Vagina (tissue), 2 donors: ENCODE measurements at regions not wholly inside any gene's neighbourhood (a gene's known extent, or its start where the extent isn't known, plus 50 kb on each side); places are given as distances from the start of the nearest gene placed in this dataset.

ENCODE experiments used
- DNase-seq, 2 donors: peaks; one replicate each; pipeline ENCODE4 v3.0.0-alpha.2; 2017; ENCODE audit errors: extremely low spot score in 2 of 2
- H3K27ac ChIP-seq: fragments of 200-600 bp; sonication (generic); one replicate; pipeline ENCODE4 v1.5.1; 2019
- H3K27me3 ChIP-seq: fragments of 200-600 bp; sonication (generic); one replicate; pipeline ENCODE4 v1.5.1; 2019
- H3K36me3 ChIP-seq, 2 donors: fragments of 200-600 bp; sonication (generic); one replicate each; pipeline ENCODE4 v1.5.1; 2017 to 2019
- H3K4me1 ChIP-seq: fragments of 200-600 bp; sonication (generic); one replicate; pipeline ENCODE4 v1.5.1; 2019
- H3K4me3 ChIP-seq, 2 donors: fragments of 200-600 bp; sonication (generic); 1 replicate in 1 of 2; 2 replicates in 1 of 2; pipeline ENCODE4 v1.5.1; 2016 to 2019
- H3K9me3 ChIP-seq: fragments of 200-600 bp; sonication (generic); one replicate; pipeline ENCODE4 v1.5.1; 2019
- POLR2A ChIP-seq, 2 donors: fragments of 450-650 bp; IDR thresholded peaks; one replicate each; pipeline ENCODE4 v1.6.1; 2017; ENCODE audit warnings: antibody characterized with exemption in 2 of 2, mild to moderate bottlenecking in 2 of 2, moderate library complexity in 2 of 2
- POLR2AphosphoS5 ChIP-seq, 2 donors: sonication (generic); formaldehyde crosslinking; IDR thresholded peaks; one replicate each; pipeline ENCODE4 v1.9.0; 2017; ENCODE audit warnings: antibody characterized with exemption in 2 of 2, mild to moderate bottlenecking in 2 of 2, low read depth in 1 of 2; ENCODE audit not compliant: insufficient read depth in 1 of 2
- intact Hi-C: fragments of 100-400 bp; cut with DNase I; formaldehyde crosslinking; loops from one replicate; pipeline ENCODE4 v1.15.1; 2023
- TF ChIP-seq, protein P1 (sequence below), 3 experiments: fragments of 450-650 bp in 2 of 3; fragments of 200-600 bp in 1 of 3; sonication (generic) in 1 of 3; IDR thresholded peaks; one replicate each; pipeline ENCODE4 v1.5.1; 2017 to 2019; ENCODE audit warnings: antibody characterized with exemption in 3 of 3, mild to moderate bottlenecking in 2 of 3, moderate library complexity in 2 of 3

DNA sequence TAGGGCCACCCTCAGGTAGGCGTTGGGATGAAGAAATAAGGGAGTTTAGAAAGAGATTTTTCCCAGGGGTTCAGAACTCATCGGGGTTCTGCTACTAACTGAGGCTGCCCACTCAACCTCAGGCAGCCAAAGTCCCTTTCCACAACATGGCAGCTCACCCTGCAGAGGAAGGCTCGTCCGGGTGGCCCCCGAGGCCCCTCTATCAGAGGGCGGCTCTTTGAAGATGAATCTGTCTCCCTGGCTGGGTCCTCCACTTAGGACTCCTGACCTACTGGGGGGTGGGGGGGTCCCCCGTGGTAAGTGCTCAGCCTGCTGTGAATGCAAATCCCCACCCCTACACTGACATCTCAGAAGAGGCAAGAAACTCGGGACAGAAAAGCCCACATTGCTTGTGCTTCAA lies 182.9 kb downstream of the SOD2 start:
- TF ChIP-seq, protein P1, sequence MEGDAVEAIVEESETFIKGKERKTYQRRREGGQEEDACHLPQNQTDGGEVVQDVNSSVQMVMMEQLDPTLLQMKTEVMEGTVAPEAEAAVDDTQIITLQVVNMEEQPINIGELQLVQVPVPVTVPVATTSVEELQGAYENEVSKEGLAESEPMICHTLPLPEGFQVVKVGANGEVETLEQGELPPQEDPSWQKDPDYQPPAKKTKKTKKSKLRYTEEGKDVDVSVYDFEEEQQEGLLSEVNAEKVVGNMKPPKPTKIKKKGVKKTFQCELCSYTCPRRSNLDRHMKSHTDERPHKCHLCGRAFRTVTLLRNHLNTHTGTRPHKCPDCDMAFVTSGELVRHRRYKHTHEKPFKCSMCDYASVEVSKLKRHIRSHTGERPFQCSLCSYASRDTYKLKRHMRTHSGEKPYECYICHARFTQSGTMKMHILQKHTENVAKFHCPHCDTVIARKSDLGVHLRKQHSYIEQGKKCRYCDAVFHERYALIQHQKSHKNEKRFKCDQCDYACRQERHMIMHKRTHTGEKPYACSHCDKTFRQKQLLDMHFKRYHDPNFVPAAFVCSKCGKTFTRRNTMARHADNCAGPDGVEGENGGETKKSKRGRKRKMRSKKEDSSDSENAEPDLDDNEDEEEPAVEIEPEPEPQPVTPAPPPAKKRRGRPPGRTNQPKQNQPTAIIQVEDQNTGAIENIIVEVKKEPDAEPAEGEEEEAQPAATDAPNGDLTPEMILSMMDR (IDR thresholded peaks at IDR 0.05): no peak
- TF ChIP-seq POLR2AphosphoS5 (IDR thresholded peaks at IDR 0.05; ENCODE audit: insufficient read depth in 1 of 2, low read depth in 1 of 2) (no peak), POLR2A (IDR thresholded peaks at IDR 0.05) (no peak)
- Histone ChIP-seq H3K4me3 (no peak overlapping the region), H3K27ac (no peak overlapping the region), H3K9me3 (no peaks in the 10 kb centered on the region), H3K36me3 (no peaks in the 10 kb centered on the region), H3K4me1 (no peaks in the 10 kb centered on the region), H3K27me3 (no peaks in the 10 kb centered on the region)
- intact Hi-C loops: no loop called here
- DNase-seq: no peak

DNA sequence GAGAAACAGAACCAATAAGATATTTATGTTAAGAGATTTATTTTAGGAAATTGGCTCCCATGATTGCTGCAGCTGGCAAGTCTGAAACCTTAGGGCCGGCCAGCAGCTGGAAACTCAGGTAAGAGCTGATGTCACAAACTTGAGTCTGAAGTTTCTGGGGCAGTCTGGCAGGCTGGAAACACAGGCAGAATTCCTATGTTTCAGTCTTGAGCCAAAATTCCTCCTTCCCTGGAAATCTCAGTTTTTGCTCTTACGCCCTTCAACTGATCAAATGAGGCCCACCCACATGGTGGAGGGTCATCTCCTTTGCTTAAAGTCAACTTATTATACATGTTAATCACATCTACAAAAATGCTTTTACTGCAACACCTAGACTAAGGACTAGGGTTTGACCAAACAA lies 184.1 kb downstream of the SOD2 start:
- no peaks in the 10 kb centered on the region for H3K27me3 ChIP-seq
- H3K9me3 ChIP-seq: no peaks in the 10 kb centered on the region
- no peaks in the 10 kb centered on the region for H3K4me1 ChIP-seq
- no peak overlapping the region for H3K4me3 ChIP-seq
- intact Hi-C loops: no loop called here
- no peak for DNase-seq
- no peaks in the 10 kb centered on the region for H3K36me3 ChIP-seq
- no peak overlapping the region for H3K27ac ChIP-seq
- TF ChIP-seq, protein P1 (IDR thresholded peaks at IDR 0.05): no peak
- TF ChIP-seq POLR2AphosphoS5 (IDR thresholded peaks at IDR 0.05; ENCODE audit: insufficient read depth in 1 of 2, low read depth in 1 of 2) (no peak), POLR2A (IDR thresholded peaks at IDR 0.05) (no peak)

DNA sequence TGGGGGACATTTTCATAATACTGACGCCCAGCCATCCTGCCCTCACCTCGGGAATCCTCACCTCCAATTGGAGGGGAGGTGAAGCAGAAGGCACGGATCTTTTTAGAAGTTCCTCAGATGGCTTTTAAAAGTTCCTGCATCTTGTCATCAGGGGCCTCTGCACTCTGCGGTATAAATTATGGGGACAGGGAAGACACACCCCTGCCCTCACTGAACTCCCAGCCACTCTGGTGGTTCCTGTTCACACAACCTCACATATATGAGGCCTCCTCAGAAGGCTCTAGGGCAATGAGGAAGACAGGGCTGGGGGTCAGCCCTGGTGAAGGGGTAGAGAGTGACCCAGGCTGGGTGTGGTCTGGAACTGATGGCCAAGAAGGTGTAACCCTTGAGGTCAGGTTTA lies 187.0 kb downstream of the SOD2 start:
- H3K27ac ChIP-seq: no peak overlapping the region

DNA sequence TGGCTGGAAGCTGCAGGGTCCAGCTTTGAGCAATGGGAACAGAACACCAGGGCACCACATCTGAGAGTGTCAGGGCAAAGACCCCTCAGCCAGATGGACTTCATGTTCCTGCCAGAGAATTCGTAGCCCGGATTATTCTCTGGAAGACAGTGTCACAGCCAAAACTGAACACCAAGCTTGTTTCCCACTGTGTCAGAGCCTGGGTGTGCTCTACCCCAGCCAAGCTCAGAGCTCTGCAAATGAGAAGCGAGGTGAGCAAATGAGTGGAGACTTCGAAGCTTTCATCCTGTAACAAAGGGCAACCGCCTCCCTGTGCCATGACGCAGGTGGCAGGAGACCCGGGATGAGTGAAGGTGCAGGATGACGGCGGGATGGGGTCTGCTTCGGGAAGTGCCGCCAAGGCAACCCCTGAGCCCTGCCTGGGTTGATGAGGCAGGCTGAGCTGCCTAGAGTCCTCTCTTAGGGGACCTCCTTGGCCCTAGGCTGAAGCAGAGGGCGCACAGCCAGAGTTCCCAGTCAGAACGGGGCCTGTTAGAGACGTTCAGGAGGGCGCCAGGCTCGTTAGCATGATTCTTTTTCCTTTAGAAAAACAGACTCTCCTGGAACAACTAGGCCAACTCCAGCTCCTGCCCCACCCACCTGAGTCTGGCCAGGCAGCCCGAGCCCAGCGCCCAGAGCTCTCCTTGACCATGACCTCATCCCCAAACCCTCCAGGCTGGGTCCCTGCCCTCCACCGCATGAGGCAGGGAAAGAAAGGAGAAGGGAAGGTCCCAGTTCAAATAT lies 187.7 kb downstream of the SOD2 start:
- TF ChIP-seq POLR2AphosphoS5 (IDR thresholded peaks at IDR 0.05; ENCODE audit: insufficient read depth in 1 of 2, low read depth in 1 of 2) (no peak), POLR2A (IDR thresholded peaks at IDR 0.05) (no peak)
- TF ChIP-seq, protein P1 (IDR thresholded peaks at IDR 0.05): no peak
- H3K27me3 ChIP-seq: no peaks in the 10 kb centered on the region
- no peak overlapping the region for H3K27ac ChIP-seq
- no peak for DNase-seq
- no peaks in the 10 kb centered on the region for H3K4me1 ChIP-seq
- no peaks in the 10 kb centered on the region for H3K9me3 ChIP-seq
- H3K36me3 ChIP-seq: no peaks in the 10 kb centered on the region
- intact Hi-C loops: no loop called here
- no peak overlapping the region for H3K4me3 ChIP-seq

More for the DNA sequence above, 187.0 kb downstream of the SOD2 start:
- intact Hi-C loops: no loop called here
- Histone ChIP-seq H3K9me3 (no peaks in the 10 kb centered on the region), H3K4me3 (no peak overlapping the region), H3K4me1 (no peaks in the 10 kb centered on the region), H3K36me3 (no peaks in the 10 kb centered on the region), H3K27me3 (no peaks in the 10 kb centered on the region)
- no peak for DNase-seq
- no peak for TF ChIP-seq POLR2A (IDR thresholded peaks at IDR 0.05)
- TF ChIP-seq, protein P1 (IDR thresholded peaks at IDR 0.05): no peak
- TF ChIP-seq POLR2AphosphoS5 (IDR thresholded peaks at IDR 0.05; ENCODE audit: insufficient read depth in 1 of 2, low read depth in 1 of 2): no peak

DNA sequence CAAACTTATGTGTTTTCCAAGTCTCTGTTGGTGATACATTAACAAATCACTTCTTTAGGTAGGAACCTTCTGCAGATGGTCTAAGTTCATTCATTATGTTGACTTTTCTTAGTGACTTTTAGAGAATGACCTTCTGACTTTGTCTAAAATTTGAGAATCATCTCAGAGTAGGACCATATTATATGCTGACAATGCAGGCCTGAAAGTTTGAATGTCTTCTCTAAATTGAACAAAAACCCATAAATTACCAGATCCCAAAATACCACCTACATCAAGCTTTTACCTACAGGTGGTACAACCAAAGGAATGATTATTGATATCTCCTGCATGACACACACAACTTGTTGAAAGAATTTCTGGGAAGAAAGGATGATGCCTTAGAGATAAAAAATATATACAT lies 191.5 kb downstream of the SOD2 start:
- Histone ChIP-seq H3K27ac (no peak overlapping the region), H3K27me3 (no peaks in the 10 kb centered on the region), H3K4me1 (no peaks in the 10 kb centered on the region), H3K9me3 (no peaks in the 10 kb centered on the region), H3K4me3 (no peak overlapping the region), H3K36me3 (no peaks in the 10 kb centered on the region)
- DNase-seq: no peak
- intact Hi-C loops: no loop called here
- no peak for TF ChIP-seq POLR2A (IDR thresholded peaks at IDR 0.05)
- TF ChIP-seq, protein P1 (IDR thresholded peaks at IDR 0.05): no peak
- TF ChIP-seq POLR2AphosphoS5 (IDR thresholded peaks at IDR 0.05; ENCODE audit: insufficient read depth in 1 of 2, low read depth in 1 of 2): no peak
